Osteocyte (in vitro differentiated cells): ENCODE measurements at regions not wholly inside any gene's neighbourhood (a gene's known extent, or its start where the extent isn't known, plus 50 kb on each side); places are given as distances from the start of the nearest gene placed in this dataset.

ENCODE experiments used
- DNase-seq: peaks from one replicate; pipeline ENCODE4 v3.0.0; 2021; ENCODE audit warnings: mixed read lengths; ENCODE audit not compliant: unreplicated experiment; ENCODE audit errors: extremely low spot score
- H3K27ac Mint-ChIP-seq: one replicate; pipeline ENCODE4 v1.8.0; 2021; ENCODE audit warnings: mild to moderate bottlenecking, mixed read lengths; ENCODE audit not compliant: unreplicated experiment
- H3K27me3 Mint-ChIP-seq: one replicate; pipeline ENCODE4 v1.8.0; 2021; ENCODE audit warnings: mixed read lengths; ENCODE audit not compliant: unreplicated experiment
- H3K36me3 Mint-ChIP-seq: one replicate; pipeline ENCODE4 v1.8.0; 2021; ENCODE audit warnings: mixed read lengths; ENCODE audit not compliant: unreplicated experiment
- H3K4me1 Mint-ChIP-seq: one replicate; pipeline ENCODE4 v1.8.0; 2021; ENCODE audit warnings: mixed read lengths; ENCODE audit not compliant: unreplicated experiment
- H3K4me3 Mint-ChIP-seq: one replicate; pipeline ENCODE4 v1.8.0; 2021; ENCODE audit warnings: mild to moderate bottlenecking, moderate library complexity, mixed read lengths; ENCODE audit not compliant: unreplicated experiment
- H3K9me3 Mint-ChIP-seq: one replicate; pipeline ENCODE4 v1.8.0; 2021; ENCODE audit warnings: mixed read lengths; ENCODE audit not compliant: unreplicated experiment
- CTCF ChIP-seq: fragments of 200-600 bp; sonication (generic); IDR thresholded peaks from 2 replicates; pipeline ENCODE4 v1.5.0; 2021; ENCODE audit warnings: antibody characterized with exemption, mild to moderate bottlenecking, moderate library complexity

- Mint-ChIP-seq H3K36me3 (no peaks in the 10 kb centered on the region), H3K4me1 (no peaks in the 10 kb centered on the region), H3K9me3 (peaks cover 38% of the 10 kb centered on the region), H3K27me3 (no peaks in the 10 kb centered on the region), H3K27ac (no peak overlapping the region), H3K4me3 (no peak overlapping the region)
- no peak for DNase-seq
- no peak for TF ChIP-seq CTCF
Observed at GRCh38 chr18:4581966-4582365, 126.9 kb upstream of the DLGAP1 start.

- no peaks in the 10 kb centered on the region for H3K4me1 Mint-ChIP-seq
- H3K36me3 Mint-ChIP-seq, result no peaks in the 10 kb centered on the region
- DNase-seq, result no peak
- H3K27ac Mint-ChIP-seq, result no peak overlapping the region
- no peaks in the 10 kb centered on the region for H3K27me3 Mint-ChIP-seq
- no peak overlapping the region for H3K4me3 Mint-ChIP-seq
- H3K9me3 Mint-ChIP-seq, result peaks cover 49% of the 10 kb centered on the region
- TF ChIP-seq CTCF, result no peak
Observed at GRCh38 chr18:4578449-4578848, 123.3 kb upstream of the DLGAP1 start.

GRCh38 chr18:4573735-4574134 is 118.6 kb upstream of the DLGAP1 start:
- Mint-ChIP-seq H3K9me3 (peaks cover 52% of the 10 kb centered on the region), H3K27me3 (no peaks in the 10 kb centered on the region), H3K4me1 (no peaks in the 10 kb centered on the region), H3K4me3 (no peak overlapping the region), H3K27ac (no peak overlapping the region), H3K36me3 (no peaks in the 10 kb centered on the region)
- DNase-seq, result no peak
- no peak for TF ChIP-seq CTCF

GRCh38 chr18:4557502-4557901 is 102.4 kb upstream of the DLGAP1 start:
- Mint-ChIP-seq H3K27ac (no peak overlapping the region), H3K27me3 (no peaks in the 10 kb centered on the region), H3K4me3 (no peak overlapping the region), H3K9me3 (peaks cover 15% of the 10 kb centered on the region), H3K36me3 (no peaks in the 10 kb centered on the region), H3K4me1 (no peaks in the 10 kb centered on the region)
- DNase-seq, result no peak
- no peak for TF ChIP-seq CTCF

- Mint-ChIP-seq H3K4me1 (no peaks in the 10 kb centered on the region), H3K4me3 (no peak overlapping the region), H3K9me3 (peaks cover under 1% of the 10 kb centered on the region), H3K27me3 (no peaks in the 10 kb centered on the region), H3K27ac (no peak overlapping the region), H3K36me3 (no peaks in the 10 kb centered on the region)
- no peak for DNase-seq
- TF ChIP-seq CTCF, result no peak
Observed at GRCh38 chr18:4551001-4551360, 95.9 kb upstream of the DLGAP1 start.
